ENCODE measurements at regions not wholly inside any gene's neighbourhood (a gene's known extent, or its start where the extent isn't known, plus 50 kb on each side); places are given as distances from the start of the nearest gene placed in this dataset.

GRCh38 chr7:98713165-98713810, 96.2 kb downstream of the NPTX2 start:
- in situ Hi-C loops (cut with HindIII; ENCODE audit: low sequenced_read_pairs): no loop called here
- TF ChIP-seq, protein P1, sequence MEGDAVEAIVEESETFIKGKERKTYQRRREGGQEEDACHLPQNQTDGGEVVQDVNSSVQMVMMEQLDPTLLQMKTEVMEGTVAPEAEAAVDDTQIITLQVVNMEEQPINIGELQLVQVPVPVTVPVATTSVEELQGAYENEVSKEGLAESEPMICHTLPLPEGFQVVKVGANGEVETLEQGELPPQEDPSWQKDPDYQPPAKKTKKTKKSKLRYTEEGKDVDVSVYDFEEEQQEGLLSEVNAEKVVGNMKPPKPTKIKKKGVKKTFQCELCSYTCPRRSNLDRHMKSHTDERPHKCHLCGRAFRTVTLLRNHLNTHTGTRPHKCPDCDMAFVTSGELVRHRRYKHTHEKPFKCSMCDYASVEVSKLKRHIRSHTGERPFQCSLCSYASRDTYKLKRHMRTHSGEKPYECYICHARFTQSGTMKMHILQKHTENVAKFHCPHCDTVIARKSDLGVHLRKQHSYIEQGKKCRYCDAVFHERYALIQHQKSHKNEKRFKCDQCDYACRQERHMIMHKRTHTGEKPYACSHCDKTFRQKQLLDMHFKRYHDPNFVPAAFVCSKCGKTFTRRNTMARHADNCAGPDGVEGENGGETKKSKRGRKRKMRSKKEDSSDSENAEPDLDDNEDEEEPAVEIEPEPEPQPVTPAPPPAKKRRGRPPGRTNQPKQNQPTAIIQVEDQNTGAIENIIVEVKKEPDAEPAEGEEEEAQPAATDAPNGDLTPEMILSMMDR (IDR thresholded peaks at IDR 0.05; ENCODE audit: low read depth, low read length, missing control alignments): no peak
- DNase-seq (ENCODE audit: low read depth): no peak
- no peak overlapping the region for H3K4me3 ChIP-seq (ENCODE audit: low read depth, low read length)

- no peak overlapping the region for H3K4me3 ChIP-seq (ENCODE audit: low read depth, low read length)
- in situ Hi-C loops (cut with HindIII; ENCODE audit: low sequenced_read_pairs): no loop called here
- DNase-seq (ENCODE audit: low read depth): no peak
- TF ChIP-seq, protein P1 (IDR thresholded peaks at IDR 0.05; ENCODE audit: low read depth, low read length, missing control alignments): no peak
These were observed 102.3 kb downstream of the NPTX2 start for GRCh38 chr7:98719396-98719795.

DNA sequence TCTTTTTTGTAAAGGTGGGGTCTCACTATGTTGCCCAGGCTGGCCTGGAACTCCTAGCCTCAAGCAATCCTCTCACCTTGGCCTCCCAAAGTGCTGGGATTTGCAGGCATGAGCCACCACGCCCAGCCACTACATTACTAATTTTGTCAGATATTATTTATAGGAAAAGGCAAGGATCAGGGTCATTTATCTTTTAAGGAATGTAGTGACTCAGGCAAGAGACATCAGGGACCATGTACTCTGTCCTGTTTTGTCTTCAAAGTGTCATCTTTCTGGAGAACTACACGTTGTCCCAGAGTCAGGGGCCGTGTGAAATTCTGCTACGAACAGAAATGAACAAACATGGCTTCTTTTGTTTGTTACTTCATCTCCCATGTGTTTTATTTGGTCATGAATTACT, 105.3 kb downstream of the NPTX2 start:
- in situ Hi-C loops (cut with HindIII; ENCODE audit: low sequenced_read_pairs): no loop called here
- TF ChIP-seq, protein P1 (IDR thresholded peaks at IDR 0.05; ENCODE audit: low read depth, low read length, missing control alignments): no peak
- no peak overlapping the region for H3K4me3 ChIP-seq (ENCODE audit: low read depth, low read length)
- DNase-seq (ENCODE audit: low read depth): no peak

DNA sequence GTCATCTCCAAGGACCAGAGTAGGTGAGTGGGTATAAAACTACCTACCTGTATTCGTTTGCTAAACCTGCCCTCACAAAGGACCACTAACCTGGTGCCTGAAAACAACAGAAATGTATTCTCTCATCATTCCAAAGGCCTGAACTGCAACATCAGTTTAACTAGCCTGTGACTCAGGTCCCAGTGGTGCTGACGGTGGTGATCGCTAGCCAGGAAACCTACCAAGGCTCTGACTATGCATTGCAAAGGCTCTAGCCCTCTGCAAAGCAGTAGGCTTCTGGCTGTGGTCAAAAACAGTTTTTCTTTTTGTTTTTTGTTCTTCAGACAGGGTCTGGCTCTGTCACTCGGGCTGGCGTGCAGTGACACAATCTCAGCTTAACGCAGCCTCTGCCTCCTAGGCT, 107.5 kb downstream of the NPTX2 start:
- no peak overlapping the region for H3K4me3 ChIP-seq (ENCODE audit: low read depth, low read length)
- no peak for DNase-seq (ENCODE audit: low read depth)
- in situ Hi-C loops (cut with HindIII; ENCODE audit: low sequenced_read_pairs): no loop called here
- TF ChIP-seq, protein P1 (IDR thresholded peaks at IDR 0.05; ENCODE audit: low read depth, low read length, missing control alignments): no peak

DNA sequence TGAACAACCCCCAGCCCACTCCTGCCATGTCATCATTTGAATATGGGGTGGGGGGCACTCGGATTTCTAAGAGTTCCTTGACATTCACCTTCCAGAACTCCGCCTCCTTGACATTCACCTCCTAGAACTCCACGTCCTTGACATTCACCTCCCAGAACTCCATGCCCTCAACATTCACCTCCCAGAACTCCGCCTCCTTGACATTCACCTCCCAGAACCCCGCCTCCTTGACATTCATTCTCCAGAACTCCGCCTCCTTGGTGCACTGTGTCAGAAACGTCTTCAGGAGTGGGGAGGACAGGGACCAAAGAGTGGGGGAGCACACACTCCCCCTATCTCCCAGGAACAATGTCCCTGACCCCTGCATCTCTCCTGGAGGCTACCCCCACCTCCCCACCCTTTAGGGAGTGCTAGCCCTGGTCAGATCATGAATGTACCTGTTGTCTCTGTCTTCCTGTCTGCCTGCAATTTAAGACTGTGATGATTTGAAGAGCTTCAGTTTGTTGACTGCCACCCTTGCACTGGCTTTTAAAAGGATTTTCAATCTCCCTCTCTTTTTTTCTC, 110.1 kb downstream of the NPTX2 start:
- TF ChIP-seq, protein P1 (IDR thresholded peaks at IDR 0.05; ENCODE audit: low read depth, low read length, missing control alignments): no peak
- DNase-seq (ENCODE audit: low read depth): no peak
- in situ Hi-C loops (cut with HindIII; ENCODE audit: low sequenced_read_pairs): no loop called here
- H3K4me3 ChIP-seq (ENCODE audit: low read depth, low read length): no peak overlapping the region

DNA sequence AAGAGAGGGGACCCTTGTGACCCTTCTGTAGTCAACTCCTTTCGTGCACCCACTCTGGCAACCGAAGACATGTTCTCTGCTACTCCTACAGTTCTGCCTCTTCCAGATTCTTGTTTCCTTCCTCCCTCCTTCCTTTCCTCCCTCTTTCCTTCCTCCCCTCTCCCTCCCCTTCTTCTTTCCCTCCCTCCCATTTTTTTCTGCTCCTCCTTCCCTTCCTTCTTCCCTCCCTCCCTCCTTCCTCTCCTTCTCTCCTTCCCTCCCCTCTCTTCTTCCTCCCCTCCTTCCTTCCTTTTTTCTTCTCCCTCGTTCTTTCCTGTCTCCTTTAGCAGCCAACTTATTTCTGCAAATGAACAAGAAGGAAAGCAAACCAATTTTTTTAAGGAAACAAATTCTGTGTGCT, 111.5 kb downstream of the NPTX2 start:
- TF ChIP-seq, protein P1 (IDR thresholded peaks at IDR 0.05; ENCODE audit: low read depth, low read length, missing control alignments): no peak
- in situ Hi-C loops (cut with HindIII; ENCODE audit: low sequenced_read_pairs): no loop called here
- DNase-seq (ENCODE audit: low read depth): no peak
- no peak overlapping the region for H3K4me3 ChIP-seq (ENCODE audit: low read depth, low read length)

Measured in astrocyte of the cerebellum (primary cell).